GM19035 (cell line): ENCODE measurements at regions not wholly inside any gene's neighbourhood (a gene's known extent, or its start where the extent isn't known, plus 50 kb on each side); places are given as distances from the start of the nearest gene placed in this dataset.
"Not testable (repeated sequence)": the region's sequence is repeated elsewhere in the genome, so short reads cannot be mapped to it uniquely, and the experiment has no call there.

ENCODE experiments used
- ATAC-seq: cut with Tn5 transposase; IDR thresholded peaks from one replicate; pipeline ENCODE4 v1.9.1; 2021; ENCODE audit not compliant: unreplicated experiment

- ATAC-seq, result no peak
Measured at GRCh38 chr9:31320494-31320893, 1063.9 kb upstream of the ACO1 start.

GRCh38 chr9:31321256-31321655 is 1063.2 kb upstream of the ACO1 start:
- no peak for ATAC-seq

- ATAC-seq, result no peak
Measured at GRCh38 chr9:31321686-31322085, 1062.8 kb upstream of the ACO1 start.

- no peak for ATAC-seq
Measured at GRCh38 chr9:31323726-31324444, 1060.6 kb upstream of the ACO1 start.

GRCh38 chr9:31325778-31326177 is 1058.7 kb upstream of the ACO1 start:
- no peak for ATAC-seq

- not testable (repeated sequence) for ATAC-seq
Measured at GRCh38 chr9:31326883-31327282, 1057.6 kb upstream of the ACO1 start.

GRCh38 chr9:31334837-31335528 is 1049.5 kb upstream of the ACO1 start:
- ATAC-seq, result no peak

- no peak for ATAC-seq
Measured at GRCh38 chr9:31335529-31336234, 1048.8 kb upstream of the ACO1 start.

GRCh38 chr9:31336386-31336785 is 1048.1 kb upstream of the ACO1 start:
- ATAC-seq, result no peak

- ATAC-seq, result no peak
Measured at GRCh38 chr9:31336841-31337240, 1047.6 kb upstream of the ACO1 start.

GRCh38 chr9:31347082-31347617 is 1037.3 kb upstream of the ACO1 start:
- peak; percentile 99 for ATAC-seq

GRCh38 chr9:31355159-31355882 is 1029.1 kb upstream of the ACO1 start:
- no peak for ATAC-seq

- no peak for ATAC-seq
Measured at GRCh38 chr9:31355965-31356364, 1028.5 kb upstream of the ACO1 start.

- ATAC-seq, result no peak
Measured at GRCh38 chr9:31359071-31359470, 1025.4 kb upstream of the ACO1 start.

GRCh38 chr9:31364171-31364570 is 1020.3 kb upstream of the ACO1 start:
- no peak for ATAC-seq

GRCh38 chr9:31372799-31373587 is 1011.5 kb upstream of the ACO1 start:
- no peak for ATAC-seq

GRCh38 chr9:31377358-31377757 is 1007.1 kb upstream of the ACO1 start:
- ATAC-seq, result no peak

- ATAC-seq, result no peak
Measured at GRCh38 chr9:31388660-31389059, 995.8 kb upstream of the ACO1 start.

- no peak for ATAC-seq
Measured at GRCh38 chr9:31389075-31389474, 995.4 kb upstream of the ACO1 start.

- ATAC-seq, result no peak
Measured at GRCh38 chr9:31390403-31391025, 993.9 kb upstream of the ACO1 start.
